OCI-LY3 (cell line): ENCODE measurements at regions not wholly inside any gene's neighbourhood (a gene's known extent, or its start where the extent isn't known, plus 50 kb on each side); places are given as distances from the start of the nearest gene placed in this dataset.
"Not testable (repeated sequence)": the region's sequence is repeated elsewhere in the genome, so short reads cannot be mapped to it uniquely, and the experiment has no call there.

ENCODE experiments used
- H2AFZ ChIP-seq: fragments of 200-600, 300-600 bp; shearing (Covaris generic); 2 replicates; pipeline ENCODE4 v1.6.0; 2014; ENCODE audit warnings: antibody characterized with exemption, low read depth, low read length
- H3K27ac ChIP-seq: fragments of 200-600, 300-600 bp; sonication (generic); 2 replicates; pipeline ENCODE4 v1.5.1; 2014; ENCODE audit warnings: mild to moderate bottlenecking, low read length, moderate library complexity, mixed read lengths
- H3K27me3 ChIP-seq: fragments of 200-600, 300-600 bp; sonication (generic); 2 replicates; pipeline ENCODE4 v1.6.1; 2014; ENCODE audit warnings: low read depth, low read length, mixed read lengths
- H3K36me3 ChIP-seq: fragments of 200-600, 300-600 bp; sonication (generic); replicated peaks from 2 replicates; pipeline ENCODE3; 2014; ENCODE audit warnings: low read depth, low read length, mixed read lengths
- H3K4me1 ChIP-seq: fragments of 300-600, 200-600 bp; sonication (generic); 2 replicates; pipeline ENCODE4 v1.6.1; 2014; ENCODE audit warnings: low read length, mixed read lengths
- H3K4me2 ChIP-seq: fragments of 200-600, 300-600 bp; sonication (generic); 2 replicates; pipeline ENCODE4 v1.6.1; 2014; ENCODE audit warnings: low read length, mixed read lengths
- H3K4me3 ChIP-seq: fragments of 300-600, 200-600 bp; sonication (generic); 2 replicates; pipeline ENCODE4 v1.5.1; 2014; ENCODE audit warnings: antibody characterized with exemption, mild to moderate bottlenecking, low read length, moderate library complexity
- H3K79me2 ChIP-seq: fragments of 300-600, 200-600 bp; shearing (Covaris generic); 2 replicates; pipeline ENCODE4 v1.6.1; 2014; ENCODE audit warnings: mild to moderate bottlenecking, low read length, mixed read lengths
- H3K9ac ChIP-seq: fragments of 300-600, 200-600 bp; shearing (Covaris generic); 2 replicates; pipeline ENCODE4 v1.6.0; 2014; ENCODE audit warnings: mild to moderate bottlenecking, low read length, moderate library complexity
- H3K9me3 ChIP-seq: fragments of 200-600, 300-600 bp; shearing (Covaris generic); 2 replicates; pipeline ENCODE4 v1.6.1; 2014; ENCODE audit warnings: low read length, mixed read lengths; ENCODE audit not compliant: insufficient read depth
- H4K20me1 ChIP-seq: fragments of 200-600, 300-600 bp; sonication (generic); 2 replicates; pipeline ENCODE4 v1.6.1; 2016; ENCODE audit warnings: low read length, mixed read lengths; ENCODE audit not compliant: insufficient read depth
- CTCF ChIP-seq: fragments of 200-600, 300-600 bp; sonication (generic); IDR thresholded peaks from 2 replicates; pipeline ENCODE4 v1.5.1; 2014; ENCODE audit warnings: antibody characterized with exemption, low read length, low read depth
- EZH2phosphoT487 ChIP-seq: fragments of 200-600 bp; shearing (Covaris generic); IDR thresholded peaks from 2 replicates; pipeline ENCODE4 v1.6.1; 2018; ENCODE audit warnings: antibody characterized with exemption, mixed run types, low read depth

DNA sequence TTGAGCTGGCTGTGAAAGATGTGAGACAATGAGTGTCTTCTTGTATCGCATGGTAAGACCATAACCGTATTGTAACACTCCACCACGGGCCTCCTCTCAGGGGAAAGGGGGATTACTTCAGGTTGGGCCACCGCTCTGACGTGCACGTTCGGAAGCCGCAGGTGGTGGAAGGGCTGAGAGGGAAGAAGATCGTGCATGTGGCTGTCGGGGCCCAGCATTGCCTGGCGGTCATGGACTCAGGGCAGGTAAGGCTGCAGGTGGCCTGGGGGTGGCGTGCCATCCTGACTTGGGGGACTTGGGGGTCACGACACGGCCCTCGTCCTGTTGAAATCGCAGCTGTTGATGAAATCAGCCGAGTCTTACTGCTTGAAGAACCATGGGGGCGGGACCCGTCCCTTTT lies 87.3 kb upstream of the FAN1 start:
- H3K4me1 ChIP-seq: no peaks in the 10 kb centered on the region
- no peak overlapping the region for H2AFZ ChIP-seq
- no peak overlapping the region for H3K9ac ChIP-seq
- no peaks in the 10 kb centered on the region for H3K27me3 ChIP-seq
- H3K9me3 ChIP-seq: no peaks in the 10 kb centered on the region
- no peak for TF ChIP-seq CTCF
- no peak for TF ChIP-seq EZH2phosphoT487
- H3K79me2 ChIP-seq: no peaks in the 10 kb centered on the region
- H3K4me2 ChIP-seq: no peak overlapping the region
- no peaks in the 10 kb centered on the region for H4K20me1 ChIP-seq
- H3K4me3 ChIP-seq: no peak overlapping the region
- no peaks in the 10 kb centered on the region for H3K36me3 ChIP-seq
- H3K27ac ChIP-seq: no peak overlapping the region

GRCh38 chr15:30823068-30823813 lies 80.5 kb upstream of the FAN1 start:
- H3K9ac ChIP-seq, H3K27ac ChIP-seq, H3K4me3 ChIP-seq, H3K27me3 ChIP-seq, H3K4me2 ChIP-seq, H3K4me1 ChIP-seq, H3K9me3 ChIP-seq, H4K20me1 ChIP-seq, H2AFZ ChIP-seq, H3K79me2 ChIP-seq, H3K36me3 ChIP-seq: not testable (repeated sequence)

GRCh38 chr15:30824518-30825195 lies 79.1 kb upstream of the FAN1 start:
- no peak for TF ChIP-seq CTCF
- TF ChIP-seq EZH2phosphoT487: no peak
- no peak overlapping the region for H3K9ac ChIP-seq
- no peaks in the 10 kb centered on the region for H3K4me1 ChIP-seq
- H3K79me2 ChIP-seq: no peaks in the 10 kb centered on the region
- H3K9me3 ChIP-seq: no peaks in the 10 kb centered on the region
- H3K27me3 ChIP-seq: no peaks in the 10 kb centered on the region
- no peak overlapping the region for H3K27ac ChIP-seq
- H4K20me1 ChIP-seq: no peaks in the 10 kb centered on the region
- H2AFZ ChIP-seq: no peak overlapping the region
- H3K4me2 ChIP-seq: no peak overlapping the region
- H3K36me3 ChIP-seq: no peaks in the 10 kb centered on the region
- no peak overlapping the region for H3K4me3 ChIP-seq

DNA sequence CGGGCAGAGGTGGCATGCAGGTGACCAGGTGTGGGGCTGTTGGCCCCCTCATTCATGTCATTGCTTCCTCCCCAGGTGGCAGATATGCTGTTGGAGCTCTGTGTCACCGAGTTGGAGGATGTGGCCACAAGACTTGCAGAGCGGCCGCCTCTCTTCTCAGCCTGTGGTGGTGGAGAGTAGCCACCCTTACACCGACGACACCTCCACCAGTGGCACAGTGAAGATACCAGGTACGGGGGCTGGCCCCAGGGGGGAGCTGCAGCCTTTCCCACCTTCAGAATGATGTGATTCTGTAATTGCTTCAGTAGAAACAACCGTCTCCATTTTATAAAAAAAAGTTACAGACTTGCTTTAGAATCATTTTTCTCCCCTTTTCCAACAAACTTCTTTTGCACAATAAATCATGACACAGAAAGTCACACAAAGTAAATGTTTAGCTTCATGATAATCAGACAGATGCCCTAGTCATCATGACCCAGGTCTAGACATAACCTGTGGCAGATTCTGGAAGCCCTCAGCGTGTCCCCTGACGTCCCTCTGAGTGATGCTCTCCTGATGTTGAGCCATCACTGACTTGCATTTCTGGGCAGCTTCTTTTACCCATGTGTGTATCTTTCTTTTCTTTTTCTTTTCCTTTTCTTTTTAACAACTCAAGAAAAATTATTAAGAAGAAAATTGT lies 76.0 kb upstream of the FAN1 start:
- Histone ChIP-seq H2AFZ (no peak overlapping the region), H3K36me3 (no peaks in the 10 kb centered on the region), H4K20me1 (no peaks in the 10 kb centered on the region)

GRCh38 chr15:30828304-30828639 lies 75.4 kb upstream of the FAN1 start:
- H3K4me3 ChIP-seq, H3K9ac ChIP-seq, H3K79me2 ChIP-seq, H3K9me3 ChIP-seq, H3K27ac ChIP-seq, H4K20me1 ChIP-seq, H3K4me1 ChIP-seq, H3K27me3 ChIP-seq, H3K36me3 ChIP-seq, H2AFZ ChIP-seq, H3K4me2 ChIP-seq: not testable (repeated sequence)

More for the DNA sequence above, 76.0 kb upstream of the FAN1 start:
- Histone ChIP-seq H3K9me3 (no peaks in the 10 kb centered on the region), H3K4me3 (no peak overlapping the region), H3K4me1 (no peaks in the 10 kb centered on the region), H3K79me2 (no peaks in the 10 kb centered on the region), H3K27ac (no peak overlapping the region), H3K27me3 (no peaks in the 10 kb centered on the region), H3K9ac (no peak overlapping the region), H3K4me2 (no peak overlapping the region)
- TF ChIP-seq CTCF: no peak
- no peak for TF ChIP-seq EZH2phosphoT487
